ENCODE measurements at regions not wholly inside any gene's neighbourhood (a gene's known extent, or its start where the extent isn't known, plus 50 kb on each side); places are given as distances from the start of the nearest gene placed in this dataset.

DNA sequence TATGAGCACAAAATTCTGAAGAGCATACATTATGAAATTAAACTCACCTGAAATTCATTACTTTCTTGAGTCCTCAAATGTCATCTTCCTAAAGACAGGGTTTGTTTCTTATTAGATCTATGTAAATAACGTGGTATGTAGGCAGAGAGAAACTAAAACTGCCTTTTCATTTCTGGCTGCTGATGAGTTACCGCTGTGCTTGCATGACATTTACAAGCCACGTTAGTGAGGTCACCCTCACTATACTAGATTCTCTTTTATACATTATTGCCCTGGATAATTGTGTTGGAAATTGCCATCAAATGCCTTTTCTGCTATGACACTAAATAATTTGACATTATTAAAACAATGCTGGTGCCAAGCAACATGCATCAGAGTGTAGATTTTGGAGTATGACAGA, 748.3 kb upstream of the ANO3 start:
- Histone ChIP-seq H3K79me2 (ENCODE audit: low read length) (no peaks in the 10 kb centered on the region), H4K20me1 (ENCODE audit: insufficient read depth, low read length) (no peaks in the 10 kb centered on the region)

DNA sequence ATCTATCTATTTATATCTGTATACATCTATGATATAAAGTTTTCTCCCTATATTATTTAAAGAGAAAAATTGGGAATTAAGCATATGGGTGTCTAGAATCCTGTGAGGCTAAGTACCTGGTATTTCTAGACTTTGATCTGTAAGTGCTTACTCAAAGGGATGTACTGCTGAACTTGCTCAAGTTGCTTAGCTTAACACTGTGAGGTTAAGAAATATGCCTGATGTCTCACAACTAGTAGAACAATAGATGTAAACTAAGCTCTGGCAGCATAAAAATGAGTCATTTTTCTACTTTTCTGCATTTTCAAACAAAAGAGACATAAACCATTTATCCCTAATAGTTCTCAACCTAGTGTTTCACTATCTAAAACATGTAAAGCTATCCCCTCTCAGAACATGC, 744.4 kb upstream of the ANO3 start:
- no peaks in the 10 kb centered on the region for H3K79me2 ChIP-seq (ENCODE audit: low read length)
- no peak overlapping the region for H3K9ac ChIP-seq (ENCODE audit: low read length)
- H3K4me2 ChIP-seq (ENCODE audit: low read length), result no peak overlapping the region
- no peaks in the 10 kb centered on the region for H3K27me3 ChIP-seq (ENCODE audit: low read depth, low read length)
- no peaks in the 10 kb centered on the region for H3K36me3 ChIP-seq (replicated peaks; ENCODE audit: low read depth, low read length)
- no peak overlapping the region for H2AFZ ChIP-seq (ENCODE audit: low read depth, low read length)
- H4K20me1 ChIP-seq (ENCODE audit: insufficient read depth, low read length), result no peaks in the 10 kb centered on the region
- no peaks in the 10 kb centered on the region for H3K9me3 ChIP-seq (ENCODE audit: insufficient read depth, low read length)
- H3K4me3 ChIP-seq (ENCODE audit: low read length), result no peak overlapping the region
- TF ChIP-seq, protein P1, sequence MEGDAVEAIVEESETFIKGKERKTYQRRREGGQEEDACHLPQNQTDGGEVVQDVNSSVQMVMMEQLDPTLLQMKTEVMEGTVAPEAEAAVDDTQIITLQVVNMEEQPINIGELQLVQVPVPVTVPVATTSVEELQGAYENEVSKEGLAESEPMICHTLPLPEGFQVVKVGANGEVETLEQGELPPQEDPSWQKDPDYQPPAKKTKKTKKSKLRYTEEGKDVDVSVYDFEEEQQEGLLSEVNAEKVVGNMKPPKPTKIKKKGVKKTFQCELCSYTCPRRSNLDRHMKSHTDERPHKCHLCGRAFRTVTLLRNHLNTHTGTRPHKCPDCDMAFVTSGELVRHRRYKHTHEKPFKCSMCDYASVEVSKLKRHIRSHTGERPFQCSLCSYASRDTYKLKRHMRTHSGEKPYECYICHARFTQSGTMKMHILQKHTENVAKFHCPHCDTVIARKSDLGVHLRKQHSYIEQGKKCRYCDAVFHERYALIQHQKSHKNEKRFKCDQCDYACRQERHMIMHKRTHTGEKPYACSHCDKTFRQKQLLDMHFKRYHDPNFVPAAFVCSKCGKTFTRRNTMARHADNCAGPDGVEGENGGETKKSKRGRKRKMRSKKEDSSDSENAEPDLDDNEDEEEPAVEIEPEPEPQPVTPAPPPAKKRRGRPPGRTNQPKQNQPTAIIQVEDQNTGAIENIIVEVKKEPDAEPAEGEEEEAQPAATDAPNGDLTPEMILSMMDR (IDR thresholded peaks at IDR 0.05; ENCODE audit: low read depth, low read length), result no peak
- TF ChIP-seq EZH2phosphoT487 (IDR thresholded peaks at IDR 0.05; ENCODE audit: low read depth), result no peak
- no peak overlapping the region for H3K27ac ChIP-seq (ENCODE audit: low read length)
- H3K4me1 ChIP-seq (ENCODE audit: low read length), result peaks cover 7% of the 10 kb centered on the region

More for the DNA sequence above, 748.3 kb upstream of the ANO3 start:
- TF ChIP-seq EZH2phosphoT487 (IDR thresholded peaks at IDR 0.05; ENCODE audit: low read depth), result no peak
- TF ChIP-seq, protein P1 (IDR thresholded peaks at IDR 0.05; ENCODE audit: low read depth, low read length), result no peak
- no peak overlapping the region for H2AFZ ChIP-seq (ENCODE audit: low read depth, low read length)
- peaks cover 7% of the 10 kb centered on the region for H3K4me1 ChIP-seq (ENCODE audit: low read length)
- no peak overlapping the region for H3K27ac ChIP-seq (ENCODE audit: low read length)
- H3K4me3 ChIP-seq (ENCODE audit: low read length), result no peak overlapping the region
- H3K27me3 ChIP-seq (ENCODE audit: low read depth, low read length), result no peaks in the 10 kb centered on the region
- H3K4me2 ChIP-seq (ENCODE audit: low read length), result peak overlapping the region; percentile 21; the same call in 1 of the 2 replicates
- H3K9ac ChIP-seq (ENCODE audit: low read length), result no peak overlapping the region
- no peaks in the 10 kb centered on the region for H3K9me3 ChIP-seq (ENCODE audit: insufficient read depth, low read length)
- H3K36me3 ChIP-seq (replicated peaks; ENCODE audit: low read depth, low read length), result no peaks in the 10 kb centered on the region

DNA sequence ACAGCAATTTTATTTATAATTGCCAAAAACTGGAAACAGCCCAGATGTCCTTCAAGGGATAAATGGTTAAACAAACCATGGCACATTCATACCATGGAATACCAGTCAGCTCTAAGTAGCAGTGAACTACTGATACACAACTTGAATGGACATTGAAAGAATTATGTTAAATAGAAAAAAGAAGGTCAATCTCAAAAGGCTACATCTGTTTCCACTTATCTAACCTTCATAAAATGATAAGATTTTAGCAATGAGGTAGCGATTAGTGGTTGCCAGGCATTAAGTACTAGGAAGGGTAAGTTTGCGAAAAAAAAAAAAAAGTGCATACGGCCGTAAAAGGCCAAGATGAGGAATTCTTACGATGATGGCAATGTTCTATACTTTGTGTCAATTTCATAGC, 738.7 kb upstream of the ANO3 start:
- no peak overlapping the region for H3K4me2 ChIP-seq (ENCODE audit: low read length)
- H3K9ac ChIP-seq (ENCODE audit: low read length), result no peak overlapping the region
- no peaks in the 10 kb centered on the region for H4K20me1 ChIP-seq (ENCODE audit: insufficient read depth, low read length)
- H3K27me3 ChIP-seq (ENCODE audit: low read depth, low read length), result no peaks in the 10 kb centered on the region
- H3K9me3 ChIP-seq (ENCODE audit: insufficient read depth, low read length), result no peaks in the 10 kb centered on the region
- H2AFZ ChIP-seq (ENCODE audit: low read depth, low read length), result no peak overlapping the region
- no peak overlapping the region for H3K4me3 ChIP-seq (ENCODE audit: low read length)
- H3K36me3 ChIP-seq (replicated peaks; ENCODE audit: low read depth, low read length), result no peaks in the 10 kb centered on the region
- H3K4me1 ChIP-seq (ENCODE audit: low read length), result no peaks in the 10 kb centered on the region
- H3K79me2 ChIP-seq (ENCODE audit: low read length), result no peaks in the 10 kb centered on the region
- no peak overlapping the region for H3K27ac ChIP-seq (ENCODE audit: low read length)
- no peak for TF ChIP-seq EZH2phosphoT487 (IDR thresholded peaks at IDR 0.05; ENCODE audit: low read depth)
- TF ChIP-seq, protein P1 (IDR thresholded peaks at IDR 0.05; ENCODE audit: low read depth, low read length), result no peak

DNA sequence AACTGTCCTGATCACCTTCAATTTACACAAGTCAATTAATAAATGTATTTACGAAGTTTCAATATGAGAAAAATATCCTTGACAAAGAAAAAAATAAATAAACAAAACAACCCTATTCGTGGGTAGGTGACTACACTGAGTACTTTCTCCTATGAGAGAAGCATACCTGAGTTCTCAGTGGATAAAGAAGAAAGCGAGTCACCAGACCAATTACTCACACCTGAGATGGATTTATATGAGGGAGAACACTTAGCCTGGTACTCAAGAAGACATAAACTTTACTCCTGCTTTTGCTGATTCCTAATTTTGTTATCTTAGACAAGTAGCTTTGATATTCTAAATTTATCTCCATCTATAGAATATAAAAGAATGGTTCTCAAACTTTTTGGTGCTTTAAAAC, 735.2 kb upstream of the ANO3 start:
- no peak for TF ChIP-seq EZH2phosphoT487 (IDR thresholded peaks at IDR 0.05; ENCODE audit: low read depth)
- TF ChIP-seq, protein P1 (IDR thresholded peaks at IDR 0.05; ENCODE audit: low read depth, low read length), result no peak
- no peaks in the 10 kb centered on the region for H3K9me3 ChIP-seq (ENCODE audit: insufficient read depth, low read length)
- no peaks in the 10 kb centered on the region for H3K79me2 ChIP-seq (ENCODE audit: low read length)
- no peak overlapping the region for H2AFZ ChIP-seq (ENCODE audit: low read depth, low read length)
- H3K36me3 ChIP-seq (replicated peaks; ENCODE audit: low read depth, low read length), result no peaks in the 10 kb centered on the region
- no peak overlapping the region for H3K9ac ChIP-seq (ENCODE audit: low read length)
- no peaks in the 10 kb centered on the region for H3K27me3 ChIP-seq (ENCODE audit: low read depth, low read length)
- H3K4me2 ChIP-seq (ENCODE audit: low read length), result no peak overlapping the region
- no peak overlapping the region for H3K27ac ChIP-seq (ENCODE audit: low read length)
- H4K20me1 ChIP-seq (ENCODE audit: insufficient read depth, low read length), result no peaks in the 10 kb centered on the region
- no peak overlapping the region for H3K4me3 ChIP-seq (ENCODE audit: low read length)
- no peaks in the 10 kb centered on the region for H3K4me1 ChIP-seq (ENCODE audit: low read length)
